ENCODE measurements at regions not wholly inside any gene's neighbourhood (a gene's known extent, or its start where the extent isn't known, plus 50 kb on each side); places are given as distances from the start of the nearest gene placed in this dataset.
"Not testable (repeated sequence)": the region's sequence is repeated elsewhere in the genome, so short reads cannot be mapped to it uniquely, and the experiment has no call there.

DNA sequence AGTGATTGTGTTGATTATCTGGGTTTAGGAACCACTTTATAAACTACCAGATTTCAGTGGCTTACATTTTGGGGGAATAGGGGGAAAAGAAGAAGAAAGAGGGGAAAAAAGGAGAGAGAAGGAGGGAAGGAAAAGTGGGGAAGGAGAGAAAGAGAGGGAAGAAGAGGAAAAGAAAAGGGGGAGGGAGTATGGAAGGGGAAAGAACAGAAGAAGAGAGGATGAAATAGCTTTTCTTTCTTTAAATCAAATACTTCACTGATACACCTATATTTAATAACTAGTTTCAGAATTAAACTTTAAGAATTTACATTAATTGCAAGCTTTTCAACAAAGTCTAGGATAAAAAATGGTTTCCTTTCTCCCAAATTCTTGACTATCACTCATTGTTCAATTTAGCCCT, 289.6 kb downstream of the SDHAF3 start:
- Mint-ChIP-seq H3K36me3 (no peaks in the 10 kb centered on the region), H3K27ac (no peak overlapping the region), H3K4me1 (no peaks in the 10 kb centered on the region), H3K4me3 (no peak overlapping the region), H3K9me3 (no peaks in the 10 kb centered on the region), H3K27me3 (no peaks in the 10 kb centered on the region)
- no peak for DNase-seq
- CTCF ChIA-PET, result interaction anchor here (0.9 kb wide), 1 partner anchor 14 kb away, joined by 3 read pairs; no protein-coding TSS in a partner anchor

DNA sequence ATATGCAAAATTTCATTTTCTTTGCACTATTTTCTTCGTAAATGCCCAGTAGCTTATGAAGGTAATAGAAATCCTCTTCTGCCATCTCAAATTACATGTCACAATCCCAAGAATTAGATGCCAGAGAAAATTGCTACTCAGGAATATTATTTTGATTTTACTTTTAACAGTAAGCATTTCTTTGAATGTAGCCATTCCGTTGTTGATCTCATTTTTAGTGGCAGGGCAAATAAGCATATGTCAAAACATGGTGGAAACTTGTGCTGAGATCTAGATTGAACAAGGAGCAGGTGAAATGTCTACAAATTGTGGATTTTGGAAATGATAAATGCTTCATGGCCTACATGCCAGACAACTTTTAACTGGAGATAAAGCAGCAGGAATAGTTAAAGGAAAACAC, 291.8 kb downstream of the SDHAF3 start:
- CTCF ChIA-PET, result no interaction called here
- H3K36me3 Mint-ChIP-seq, result no peaks in the 10 kb centered on the region
- no peaks in the 10 kb centered on the region for H3K9me3 Mint-ChIP-seq
- H3K4me1 Mint-ChIP-seq, result no peaks in the 10 kb centered on the region
- no peaks in the 10 kb centered on the region for H3K27me3 Mint-ChIP-seq
- DNase-seq, result no peak
- H3K27ac Mint-ChIP-seq, result no peak overlapping the region
- no peak overlapping the region for H3K4me3 Mint-ChIP-seq

DNA sequence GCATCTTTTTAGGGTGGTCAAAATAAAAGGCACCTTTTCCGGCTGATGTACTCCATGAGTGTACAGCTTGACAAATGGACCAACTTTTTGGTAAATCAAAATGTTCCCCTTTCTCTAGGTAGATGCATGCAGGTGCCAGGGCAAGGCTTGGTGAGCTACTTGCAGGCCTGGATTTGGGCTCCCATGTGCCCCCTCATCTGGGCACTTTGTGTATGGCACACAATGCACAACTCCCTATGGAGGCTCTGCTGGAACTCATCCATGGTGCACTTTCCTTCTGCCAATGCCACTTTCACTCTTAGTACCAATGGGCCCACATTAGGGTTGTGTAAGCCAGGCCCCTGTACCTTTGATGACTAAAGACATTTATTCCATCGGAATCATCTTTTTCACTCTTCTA, 300.8 kb downstream of the SDHAF3 start:
- H3K27ac Mint-ChIP-seq, result no peak overlapping the region

DNA sequence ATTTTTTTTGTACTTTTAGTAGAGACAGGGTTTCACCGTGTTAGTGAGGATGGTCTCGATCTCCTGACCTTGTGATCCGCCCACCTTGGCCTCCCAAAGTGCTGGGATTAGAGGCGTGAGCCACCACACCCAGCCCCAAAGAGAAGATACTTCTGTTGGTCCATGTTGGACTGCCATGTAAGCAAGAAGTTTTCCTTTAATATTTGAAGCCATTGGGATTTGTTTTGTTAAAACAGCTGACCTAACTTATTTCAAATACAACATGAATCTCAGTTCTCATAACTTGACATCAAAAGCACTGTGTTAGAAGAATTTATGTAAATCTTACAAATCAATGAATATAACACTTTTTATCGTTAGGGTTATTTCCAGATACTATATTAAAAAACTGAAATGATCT, 302.4 kb downstream of the SDHAF3 start:
- H3K36me3 Mint-ChIP-seq, result no peaks in the 10 kb centered on the region
- CTCF ChIA-PET, result no interaction called here
- H3K4me1 Mint-ChIP-seq, result no peaks in the 10 kb centered on the region
- no peak overlapping the region for H3K4me3 Mint-ChIP-seq
- H3K27ac Mint-ChIP-seq, result no peak overlapping the region
- no peak for DNase-seq
- no peaks in the 10 kb centered on the region for H3K27me3 Mint-ChIP-seq
- peaks cover 4% of the 10 kb centered on the region for H3K9me3 Mint-ChIP-seq

More for the DNA sequence above, 300.8 kb downstream of the SDHAF3 start:
- Mint-ChIP-seq H3K9me3 (peaks cover 4% of the 10 kb centered on the region), H3K27me3 (no peaks in the 10 kb centered on the region), H3K4me1 (no peaks in the 10 kb centered on the region), H3K36me3 (no peaks in the 10 kb centered on the region), H3K4me3 (no peak overlapping the region)
- DNase-seq, result no peak
- CTCF ChIA-PET, result no interaction called here

DNA sequence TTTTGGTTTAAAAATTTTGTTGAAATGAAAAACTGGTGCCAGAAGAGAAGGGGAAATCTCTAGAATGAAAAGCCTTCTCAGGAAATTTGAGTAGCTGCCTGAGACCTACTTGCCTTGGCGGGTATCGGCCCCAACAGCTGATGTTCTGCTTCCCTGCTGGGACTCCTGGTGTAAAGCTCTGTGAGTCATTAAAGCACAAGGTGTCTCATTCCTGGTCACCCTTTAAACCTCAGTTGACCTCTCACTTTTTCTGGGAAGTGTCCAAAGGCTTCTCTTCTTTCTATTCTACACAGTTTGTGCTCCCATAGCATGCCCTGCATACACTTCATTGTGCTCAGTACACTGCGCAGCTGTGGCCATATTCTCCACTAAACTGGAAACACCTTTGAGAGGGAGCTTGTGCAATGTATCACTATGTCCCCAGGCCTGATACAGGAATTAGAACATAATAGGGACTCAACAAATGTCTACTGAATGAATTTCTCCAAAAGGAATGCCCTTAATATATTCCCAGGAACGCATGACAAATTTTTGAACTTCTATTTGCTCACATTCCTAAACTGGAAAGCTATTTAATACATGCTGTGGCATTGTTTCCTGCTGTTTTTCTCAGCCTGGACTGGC, 303.9 kb downstream of the SDHAF3 start:
- Mint-ChIP-seq H3K4me1 (no peaks in the 10 kb centered on the region), H3K9me3 (peaks cover 4% of the 10 kb centered on the region)
- CTCF ChIA-PET, result no interaction called here

DNA sequence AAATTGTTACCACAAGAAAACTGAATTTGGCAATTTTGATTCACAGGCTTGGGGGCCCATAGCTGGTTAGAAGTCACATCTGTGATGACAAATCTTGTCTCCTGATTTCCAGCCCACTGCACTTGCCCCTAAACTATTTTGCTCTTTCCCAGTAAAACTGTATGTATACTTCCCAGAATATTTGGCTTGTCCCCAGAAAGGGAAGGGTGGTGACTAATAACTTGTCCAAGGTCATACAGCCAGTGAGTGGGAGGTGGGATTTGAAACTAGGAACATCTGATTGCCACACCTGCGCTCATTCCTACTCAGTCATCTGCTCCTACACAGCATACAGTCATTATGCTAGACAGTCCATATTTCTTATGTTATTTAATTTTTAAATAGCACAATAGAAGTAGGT, 304.5 kb downstream of the SDHAF3 start:
- H3K27ac Mint-ChIP-seq, result no peak overlapping the region
- DNase-seq, result no peak
- CTCF ChIA-PET, result no interaction called here
- H3K36me3 Mint-ChIP-seq, result no peaks in the 10 kb centered on the region
- no peaks in the 10 kb centered on the region for H3K9me3 Mint-ChIP-seq
- no peaks in the 10 kb centered on the region for H3K27me3 Mint-ChIP-seq
- no peak overlapping the region for H3K4me3 Mint-ChIP-seq
- no peaks in the 10 kb centered on the region for H3K4me1 Mint-ChIP-seq

More for the DNA sequence above, 303.9 kb downstream of the SDHAF3 start:
- H3K27me3 Mint-ChIP-seq, result no peaks in the 10 kb centered on the region
- no peak overlapping the region for H3K4me3 Mint-ChIP-seq
- no peak overlapping the region for H3K27ac Mint-ChIP-seq
- no peaks in the 10 kb centered on the region for H3K36me3 Mint-ChIP-seq
- no peak for DNase-seq

DNA sequence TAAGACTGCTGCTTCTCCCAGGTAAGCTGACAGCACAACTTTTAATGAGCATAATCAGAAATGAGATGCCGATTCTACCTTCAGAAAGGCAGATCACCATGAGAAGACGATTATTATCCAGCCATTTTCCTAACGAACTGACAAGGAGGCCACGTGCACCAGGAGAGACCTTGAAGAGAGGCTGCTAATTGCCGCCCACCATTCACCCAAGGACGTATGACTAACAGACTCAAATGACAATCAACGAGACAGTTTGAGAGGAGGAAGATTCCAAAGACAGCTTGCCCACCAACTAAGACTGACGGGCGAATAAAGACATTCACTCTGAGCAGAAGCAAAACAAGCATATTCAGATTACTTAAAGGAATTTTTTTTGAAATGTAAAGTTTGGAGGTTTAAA, 301.9 kb upstream of the TAC1 start:
- no peak overlapping the region for H3K27ac Mint-ChIP-seq
- no peaks in the 10 kb centered on the region for H3K36me3 Mint-ChIP-seq
- H3K27me3 Mint-ChIP-seq, result no peaks in the 10 kb centered on the region
- no peak for DNase-seq
- no peaks in the 10 kb centered on the region for H3K9me3 Mint-ChIP-seq
- H3K4me3 Mint-ChIP-seq, result no peak overlapping the region
- CTCF ChIA-PET, result no interaction called here
- H3K4me1 Mint-ChIP-seq, result no peaks in the 10 kb centered on the region

DNA sequence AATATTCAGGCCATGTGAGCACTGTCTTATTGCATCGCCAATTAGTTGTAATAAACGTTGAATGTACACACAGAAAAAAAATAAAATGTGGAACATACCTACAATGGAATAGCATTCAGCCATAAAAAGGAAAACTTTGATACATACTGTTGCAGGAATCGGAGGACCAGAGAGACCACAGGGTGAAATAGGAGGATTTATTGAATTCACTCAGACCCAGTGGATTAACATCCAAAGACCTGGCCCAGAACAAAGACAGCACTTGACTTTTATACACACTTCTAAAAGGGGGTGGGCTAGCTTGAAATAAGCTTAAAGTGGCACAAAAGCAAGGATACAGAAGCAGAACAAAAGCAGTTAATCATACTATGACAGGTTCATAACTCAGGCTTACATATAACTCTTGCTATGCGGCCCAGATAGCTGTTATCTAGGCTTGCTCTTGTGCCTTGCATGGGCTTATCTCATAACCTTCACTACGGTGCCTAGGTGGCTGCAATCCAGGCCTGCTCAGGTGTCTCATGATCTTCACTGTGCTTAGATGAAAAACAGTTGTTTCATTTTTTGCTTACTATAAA, 292.2 kb upstream of the TAC1 start:
- CTCF ChIA-PET, result no interaction called here
- Mint-ChIP-seq H3K4me3 (no peak overlapping the region), H3K36me3 (no peaks in the 10 kb centered on the region), H3K27ac (no peak overlapping the region), H3K27me3 (no peaks in the 10 kb centered on the region), H3K9me3 (peaks cover 15% of the 10 kb centered on the region), H3K4me1 (no peaks in the 10 kb centered on the region)
- DNase-seq, result no peak

DNA sequence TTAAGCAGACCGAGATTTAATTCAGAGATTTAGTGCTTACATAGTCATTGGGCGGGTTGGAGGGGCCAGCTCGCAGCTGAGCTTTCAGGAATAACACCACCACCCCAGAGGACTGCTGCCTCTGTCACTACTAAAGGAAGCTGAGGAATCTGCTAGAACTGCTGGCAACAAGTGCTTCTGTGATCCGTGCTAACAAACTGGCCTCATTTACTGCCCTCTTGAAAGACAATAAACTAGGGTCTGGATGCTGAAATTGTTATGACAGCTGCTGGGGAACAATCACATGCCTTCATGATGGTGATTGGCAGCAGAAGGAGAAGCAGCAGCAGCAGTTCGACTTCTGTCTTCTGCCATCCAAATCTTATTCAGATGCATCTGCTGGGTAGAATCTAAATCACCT, 285.5 kb upstream of the TAC1 start:
- CTCF ChIA-PET, result no interaction called here
- H3K27ac Mint-ChIP-seq, result no peak overlapping the region

DNA sequence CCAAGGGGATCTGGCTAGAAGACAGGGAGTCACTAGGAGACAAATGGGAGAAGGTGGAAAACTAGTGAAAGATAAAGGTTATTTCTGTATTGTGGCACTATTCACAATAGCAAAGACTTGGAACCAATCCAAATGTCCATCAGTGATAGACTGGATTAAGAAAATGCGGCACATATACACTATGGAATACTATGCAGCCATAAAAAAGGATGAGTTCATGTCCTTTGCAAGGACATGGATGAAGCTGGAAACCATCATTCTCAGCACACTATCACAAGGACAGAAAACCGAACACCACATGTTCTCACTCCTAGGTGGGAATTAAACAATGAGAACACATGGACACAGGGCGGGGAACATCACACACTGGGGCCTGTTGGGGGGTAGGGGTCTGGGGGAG, 282.4 kb upstream of the TAC1 start:
- H3K27ac Mint-ChIP-seq, DNase-seq, H3K4me3 Mint-ChIP-seq, H3K27me3 Mint-ChIP-seq, CTCF ChIA-PET, H3K4me1 Mint-ChIP-seq, H3K36me3 Mint-ChIP-seq: not testable (repeated sequence)
- H3K9me3 Mint-ChIP-seq, result peaks cover 11% of the 10 kb centered on the region

More for the DNA sequence above, 285.5 kb upstream of the TAC1 start:
- Mint-ChIP-seq H3K9me3 (peaks cover 9% of the 10 kb centered on the region), H3K36me3 (no peaks in the 10 kb centered on the region), H3K4me1 (no peaks in the 10 kb centered on the region), H3K27me3 (no peaks in the 10 kb centered on the region), H3K4me3 (no peak overlapping the region)
- no peak for DNase-seq

DNA sequence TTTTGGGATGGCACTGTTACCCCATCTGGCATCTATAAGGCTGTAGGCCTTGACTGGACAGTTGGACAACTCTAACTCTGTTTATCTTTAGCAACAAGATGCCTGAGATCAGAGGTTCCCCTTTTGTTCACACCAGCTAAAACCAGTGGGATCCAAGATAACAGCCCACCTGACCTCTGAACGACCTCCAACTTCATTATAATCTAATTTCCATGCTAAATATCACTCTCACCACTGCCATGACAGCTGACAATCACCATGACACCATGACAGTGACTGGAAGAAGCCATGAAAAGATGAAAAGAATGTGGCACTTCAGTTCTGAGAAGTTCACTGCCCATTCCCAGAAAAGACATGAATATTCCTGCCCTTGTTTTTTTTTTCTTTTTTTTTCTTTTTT, 281.4 kb upstream of the TAC1 start:
- H3K27me3 Mint-ChIP-seq, result no peaks in the 10 kb centered on the region
- no peaks in the 10 kb centered on the region for H3K36me3 Mint-ChIP-seq
- no peak overlapping the region for H3K4me3 Mint-ChIP-seq
- CTCF ChIA-PET, result no interaction called here
- peaks cover 11% of the 10 kb centered on the region for H3K9me3 Mint-ChIP-seq
- H3K4me1 Mint-ChIP-seq, result no peaks in the 10 kb centered on the region
- no peak for DNase-seq
- H3K27ac Mint-ChIP-seq, result no peak overlapping the region

DNA sequence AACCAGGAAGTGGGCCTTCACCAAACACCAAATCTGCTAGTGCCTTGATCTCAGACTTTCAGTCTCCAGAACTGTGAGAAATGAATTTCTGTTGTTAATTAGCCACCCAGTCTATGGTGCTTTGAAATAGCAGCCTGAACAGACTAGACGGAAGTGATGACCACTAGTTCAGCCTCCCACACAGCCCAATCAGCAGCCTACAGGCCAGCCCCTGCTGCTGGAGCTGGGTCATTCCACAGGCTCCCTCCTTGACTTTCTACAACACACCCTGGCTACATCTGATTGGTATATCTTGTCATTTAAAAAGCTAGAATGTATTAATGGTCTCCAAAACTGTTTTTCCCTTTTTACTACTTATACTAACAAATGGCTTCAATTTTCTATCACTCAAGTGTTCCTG, 277.2 kb upstream of the TAC1 start:
- H3K36me3 Mint-ChIP-seq, result no peaks in the 10 kb centered on the region
- no peak overlapping the region for H3K27ac Mint-ChIP-seq
- no peaks in the 10 kb centered on the region for H3K27me3 Mint-ChIP-seq
- no peak overlapping the region for H3K4me3 Mint-ChIP-seq
- H3K4me1 Mint-ChIP-seq, result no peaks in the 10 kb centered on the region
- peaks cover 9% of the 10 kb centered on the region for H3K9me3 Mint-ChIP-seq
- CTCF ChIA-PET, result no interaction called here
- DNase-seq, result no peak

DNA sequence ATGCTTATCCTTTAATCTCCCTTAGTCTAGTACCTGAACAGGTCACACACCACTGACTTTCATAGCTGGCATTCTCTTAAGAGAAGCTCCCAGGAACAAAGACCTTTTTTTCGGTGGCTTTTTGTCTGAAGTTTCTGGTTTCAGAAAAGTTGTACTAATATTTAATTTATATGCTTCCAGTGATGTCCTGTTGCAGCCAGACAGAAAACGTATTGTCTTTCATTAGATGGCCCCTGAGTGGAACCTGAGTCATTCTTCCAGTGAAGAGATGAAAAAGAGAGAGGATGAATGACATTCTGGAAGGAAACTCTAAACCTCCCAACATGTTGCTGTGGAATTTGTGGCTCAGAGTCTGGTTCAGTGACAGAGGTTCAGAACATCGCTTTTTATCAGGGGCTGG, 274.8 kb upstream of the TAC1 start:
- Mint-ChIP-seq H3K36me3 (no peaks in the 10 kb centered on the region), H3K27me3 (no peaks in the 10 kb centered on the region), H3K9me3 (peaks cover 9% of the 10 kb centered on the region), H3K4me1 (no peaks in the 10 kb centered on the region), H3K4me3 (no peak overlapping the region), H3K27ac (no peak overlapping the region)
- DNase-seq, result no peak
- CTCF ChIA-PET, result no interaction called here

DNA sequence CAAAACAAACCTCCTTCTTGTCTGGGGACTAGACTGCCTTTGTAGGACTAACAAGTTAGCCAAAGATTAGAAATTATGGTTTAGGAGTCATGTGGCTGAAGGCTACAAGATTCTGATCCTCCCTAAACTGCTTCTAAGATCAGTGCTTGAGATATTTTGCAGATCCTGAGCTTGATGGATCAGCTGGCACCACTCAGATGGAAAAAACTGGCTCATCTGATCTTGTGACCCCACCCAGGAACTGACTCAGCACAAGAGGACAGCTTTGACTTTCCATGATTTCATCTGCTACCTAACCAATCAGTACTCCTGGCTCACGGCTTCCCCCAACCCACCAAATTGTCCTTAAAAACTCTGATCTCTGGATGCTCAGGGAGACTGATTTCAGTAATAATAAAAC, 271.5 kb upstream of the TAC1 start:
- H3K27me3 Mint-ChIP-seq, result no peaks in the 10 kb centered on the region
- H3K4me1 Mint-ChIP-seq, result no peaks in the 10 kb centered on the region
- CTCF ChIA-PET, result no interaction called here
- no peak overlapping the region for H3K4me3 Mint-ChIP-seq
- H3K36me3 Mint-ChIP-seq, result no peaks in the 10 kb centered on the region
- no peak for DNase-seq
- no peak overlapping the region for H3K27ac Mint-ChIP-seq
- peaks cover 7% of the 10 kb centered on the region for H3K9me3 Mint-ChIP-seq

DNA sequence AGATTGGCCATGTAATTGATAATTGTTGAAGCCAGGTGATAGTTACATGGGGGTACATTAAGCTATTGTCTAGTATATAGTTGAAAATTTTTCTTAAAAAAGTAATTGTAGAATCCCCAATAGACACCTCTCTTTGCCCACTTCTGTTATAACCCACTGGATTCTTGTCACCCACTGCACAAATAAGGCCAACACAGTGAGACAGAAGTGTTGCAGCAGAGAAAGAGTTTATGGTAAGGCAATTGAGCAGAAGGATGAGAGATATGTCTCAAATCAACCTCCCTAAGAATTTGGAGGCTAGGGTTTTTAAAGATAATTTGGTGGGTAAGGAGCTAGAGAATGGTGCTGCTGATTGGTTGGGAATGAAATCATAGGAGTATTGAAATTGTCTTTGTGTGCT, 270.3 kb upstream of the TAC1 start:
- Mint-ChIP-seq H3K27ac (no peak overlapping the region), H3K27me3 (no peaks in the 10 kb centered on the region), H3K4me1 (no peaks in the 10 kb centered on the region), H3K4me3 (no peak overlapping the region), H3K9me3 (peaks cover 7% of the 10 kb centered on the region), H3K36me3 (no peaks in the 10 kb centered on the region)
- DNase-seq, result no peak
- CTCF ChIA-PET, result no interaction called here

DNA sequence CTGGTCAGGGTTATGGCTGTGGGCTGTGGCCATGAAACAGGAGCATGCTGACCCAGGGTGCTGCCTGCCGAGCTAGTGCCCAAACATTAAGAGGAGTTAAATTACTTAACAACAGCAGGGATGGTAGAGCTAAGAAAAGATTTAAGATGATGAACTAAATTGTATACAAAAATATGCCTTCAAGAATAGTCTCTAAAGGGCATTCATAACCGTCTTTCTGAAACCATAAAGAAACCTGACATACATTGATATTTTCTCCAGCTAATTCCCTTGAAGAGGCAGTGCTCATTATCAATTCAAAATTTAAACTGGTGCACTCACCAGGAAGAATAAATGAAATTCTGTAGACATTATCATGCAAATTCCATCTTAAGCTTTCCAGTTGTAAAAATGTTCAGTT, 265.8 kb upstream of the TAC1 start:
- peaks cover 7% of the 10 kb centered on the region for H3K9me3 Mint-ChIP-seq
- no peaks in the 10 kb centered on the region for H3K4me1 Mint-ChIP-seq
- CTCF ChIA-PET, result no interaction called here
- H3K27me3 Mint-ChIP-seq, result no peaks in the 10 kb centered on the region
- H3K27ac Mint-ChIP-seq, result no peak overlapping the region
- no peaks in the 10 kb centered on the region for H3K36me3 Mint-ChIP-seq
- DNase-seq, result no peak
- H3K4me3 Mint-ChIP-seq, result no peak overlapping the region

All from activated naive CD4-positive, alpha-beta T cell treated with anti-CD3 and anti-CD28 coated beads, Interleukin-2, amount 10 ng/mL, durations not matched to agents 7 days and 5 days (primary cell).